ENCODE measurements at regions not wholly inside any gene's neighbourhood (a gene's known extent, or its start where the extent isn't known, plus 50 kb on each side); places are given as distances from the start of the nearest gene placed in this dataset.

DNA sequence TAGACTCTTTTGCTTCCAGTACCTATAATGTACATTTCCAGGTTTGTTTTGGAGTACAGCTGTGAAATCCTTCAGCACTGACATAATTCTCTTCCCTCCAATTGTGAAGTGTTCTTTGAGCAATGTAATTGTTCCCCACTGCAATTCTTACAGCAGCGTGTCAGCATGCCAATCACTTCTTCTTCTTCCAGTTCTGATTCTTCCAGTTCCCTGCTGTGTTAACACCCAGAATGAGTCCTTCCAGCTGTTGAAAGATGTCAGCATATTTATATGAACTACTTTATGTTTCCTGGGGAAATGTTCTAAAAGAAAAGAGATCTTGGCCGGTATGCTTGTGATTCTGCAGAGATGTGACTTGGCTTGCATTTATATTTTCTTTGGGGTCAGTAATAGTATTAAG, 213.9 kb downstream of the UNC5CL start:
- TF ChIP-seq, protein P1, sequence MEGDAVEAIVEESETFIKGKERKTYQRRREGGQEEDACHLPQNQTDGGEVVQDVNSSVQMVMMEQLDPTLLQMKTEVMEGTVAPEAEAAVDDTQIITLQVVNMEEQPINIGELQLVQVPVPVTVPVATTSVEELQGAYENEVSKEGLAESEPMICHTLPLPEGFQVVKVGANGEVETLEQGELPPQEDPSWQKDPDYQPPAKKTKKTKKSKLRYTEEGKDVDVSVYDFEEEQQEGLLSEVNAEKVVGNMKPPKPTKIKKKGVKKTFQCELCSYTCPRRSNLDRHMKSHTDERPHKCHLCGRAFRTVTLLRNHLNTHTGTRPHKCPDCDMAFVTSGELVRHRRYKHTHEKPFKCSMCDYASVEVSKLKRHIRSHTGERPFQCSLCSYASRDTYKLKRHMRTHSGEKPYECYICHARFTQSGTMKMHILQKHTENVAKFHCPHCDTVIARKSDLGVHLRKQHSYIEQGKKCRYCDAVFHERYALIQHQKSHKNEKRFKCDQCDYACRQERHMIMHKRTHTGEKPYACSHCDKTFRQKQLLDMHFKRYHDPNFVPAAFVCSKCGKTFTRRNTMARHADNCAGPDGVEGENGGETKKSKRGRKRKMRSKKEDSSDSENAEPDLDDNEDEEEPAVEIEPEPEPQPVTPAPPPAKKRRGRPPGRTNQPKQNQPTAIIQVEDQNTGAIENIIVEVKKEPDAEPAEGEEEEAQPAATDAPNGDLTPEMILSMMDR (IDR thresholded peaks at IDR 0.05; ENCODE audit: insufficient read depth, low read length, poor library complexity, severe bottlenecking) = no peak
- TF ChIP-seq EZH2phosphoT487 (conservative IDR thresholded peaks at IDR 0.05; ENCODE audit: low read length) = no peak
